ENCODE measurements at regions not wholly inside any gene's neighbourhood (a gene's known extent, or its start where the extent isn't known, plus 50 kb on each side); places are given as distances from the start of the nearest gene placed in this dataset.

DNA sequence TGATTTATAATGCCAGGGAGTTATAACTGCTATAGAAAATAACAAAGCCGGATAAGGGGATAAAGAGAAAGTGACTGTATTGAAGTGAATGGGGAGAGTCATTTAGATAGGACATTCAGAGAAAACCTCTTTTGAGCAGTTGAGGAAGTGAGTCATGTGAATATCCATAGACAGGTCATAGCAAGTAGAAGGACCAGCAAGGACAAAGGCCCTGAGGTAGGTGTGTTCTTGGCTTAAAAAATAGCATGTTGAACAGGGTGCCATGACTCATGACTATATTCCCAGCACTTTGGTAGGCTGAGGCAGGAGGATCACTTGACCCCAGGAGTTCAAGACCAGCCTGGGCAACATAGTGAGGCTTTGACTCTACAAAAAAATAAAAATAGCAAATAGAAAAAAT, 51.5 kb upstream of the RAP1B start:
- no peak for TF ChIP-seq POLR2A (IDR thresholded peaks at IDR 0.05; ENCODE audit: borderline replicate concordance, extremely low read depth, insufficient read depth, insufficient read length)
- TF ChIP-seq CTCF (IDR thresholded peaks at IDR 0.05 in 2 of 3, conservative IDR thresholded peaks at IDR 0.05 in 1 of 3; ENCODE audit: borderline replicate concordance in 1 of 3, insufficient read depth in 1 of 3, low read depth in 2 of 3, low read length in 2 of 3) = no peak
- TF ChIP-seq, protein P1, sequence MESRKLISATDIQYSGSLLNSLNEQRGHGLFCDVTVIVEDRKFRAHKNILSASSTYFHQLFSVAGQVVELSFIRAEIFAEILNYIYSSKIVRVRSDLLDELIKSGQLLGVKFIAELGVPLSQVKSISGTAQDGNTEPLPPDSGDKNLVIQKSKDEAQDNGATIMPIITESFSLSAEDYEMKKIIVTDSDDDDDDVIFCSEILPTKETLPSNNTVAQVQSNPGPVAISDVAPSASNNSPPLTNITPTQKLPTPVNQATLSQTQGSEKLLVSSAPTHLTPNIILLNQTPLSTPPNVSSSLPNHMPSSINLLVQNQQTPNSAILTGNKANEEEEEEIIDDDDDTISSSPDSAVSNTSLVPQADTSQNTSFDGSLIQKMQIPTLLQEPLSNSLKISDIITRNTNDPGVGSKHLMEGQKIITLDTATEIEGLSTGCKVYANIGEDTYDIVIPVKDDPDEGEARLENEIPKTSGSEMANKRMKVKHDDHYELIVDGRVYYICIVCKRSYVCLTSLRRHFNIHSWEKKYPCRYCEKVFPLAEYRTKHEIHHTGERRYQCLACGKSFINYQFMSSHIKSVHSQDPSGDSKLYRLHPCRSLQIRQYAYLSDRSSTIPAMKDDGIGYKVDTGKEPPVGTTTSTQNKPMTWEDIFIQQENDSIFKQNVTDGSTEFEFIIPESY (IDR thresholded peaks at IDR 0.05; ENCODE audit: extremely low read depth, insufficient replicate concordance, low read length) = no peak
- no peak for TF ChIP-seq RAD21 (IDR thresholded peaks at IDR 0.05; ENCODE audit: low read depth)
- no peak for TF ChIP-seq MAX (IDR thresholded peaks at IDR 0.05)
- TF ChIP-seq, protein P2, sequence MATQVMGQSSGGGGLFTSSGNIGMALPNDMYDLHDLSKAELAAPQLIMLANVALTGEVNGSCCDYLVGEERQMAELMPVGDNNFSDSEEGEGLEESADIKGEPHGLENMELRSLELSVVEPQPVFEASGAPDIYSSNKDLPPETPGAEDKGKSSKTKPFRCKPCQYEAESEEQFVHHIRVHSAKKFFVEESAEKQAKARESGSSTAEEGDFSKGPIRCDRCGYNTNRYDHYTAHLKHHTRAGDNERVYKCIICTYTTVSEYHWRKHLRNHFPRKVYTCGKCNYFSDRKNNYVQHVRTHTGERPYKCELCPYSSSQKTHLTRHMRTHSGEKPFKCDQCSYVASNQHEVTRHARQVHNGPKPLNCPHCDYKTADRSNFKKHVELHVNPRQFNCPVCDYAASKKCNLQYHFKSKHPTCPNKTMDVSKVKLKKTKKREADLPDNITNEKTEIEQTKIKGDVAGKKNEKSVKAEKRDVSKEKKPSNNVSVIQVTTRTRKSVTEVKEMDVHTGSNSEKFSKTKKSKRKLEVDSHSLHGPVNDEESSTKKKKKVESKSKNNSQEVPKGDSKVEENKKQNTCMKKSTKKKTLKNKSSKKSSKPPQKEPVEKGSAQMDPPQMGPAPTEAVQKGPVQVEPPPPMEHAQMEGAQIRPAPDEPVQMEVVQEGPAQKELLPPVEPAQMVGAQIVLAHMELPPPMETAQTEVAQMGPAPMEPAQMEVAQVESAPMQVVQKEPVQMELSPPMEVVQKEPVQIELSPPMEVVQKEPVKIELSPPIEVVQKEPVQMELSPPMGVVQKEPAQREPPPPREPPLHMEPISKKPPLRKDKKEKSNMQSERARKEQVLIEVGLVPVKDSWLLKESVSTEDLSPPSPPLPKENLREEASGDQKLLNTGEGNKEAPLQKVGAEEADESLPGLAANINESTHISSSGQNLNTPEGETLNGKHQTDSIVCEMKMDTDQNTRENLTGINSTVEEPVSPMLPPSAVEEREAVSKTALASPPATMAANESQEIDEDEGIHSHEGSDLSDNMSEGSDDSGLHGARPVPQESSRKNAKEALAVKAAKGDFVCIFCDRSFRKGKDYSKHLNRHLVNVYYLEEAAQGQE (IDR thresholded peaks at IDR 0.05; ENCODE audit: low read depth) = no peak
- no peak for TF ChIP-seq ZNF274 (IDR thresholded peaks at IDR 0.05; ENCODE audit: low read depth, low read length)
